Glutamatergic neuron (in vitro differentiated cells): ENCODE measurements at regions not wholly inside any gene's neighbourhood (a gene's known extent, or its start where the extent isn't known, plus 50 kb on each side); places are given as distances from the start of the nearest gene placed in this dataset.

Source experiments
- DNase-seq: peaks from one replicate; pipeline ENCODE4 v3.0.0; 2022
- H3K27ac Mint-ChIP-seq: one replicate; pipeline ENCODE4 v1.8.0; 2020; ENCODE audit warnings: mild to moderate bottlenecking, mixed read lengths, inconsistent platforms; ENCODE audit not compliant: unreplicated experiment
- H3K27me3 Mint-ChIP-seq: one replicate; pipeline ENCODE4 v1.8.0; 2020; ENCODE audit warnings: mild to moderate bottlenecking, moderate library complexity, mixed read lengths, inconsistent platforms; ENCODE audit not compliant: unreplicated experiment
- H3K36me3 Mint-ChIP-seq: one replicate; pipeline ENCODE4 v1.8.0; 2020; ENCODE audit warnings: mild to moderate bottlenecking, mixed read lengths, inconsistent platforms; ENCODE audit not compliant: unreplicated experiment
- H3K4me1 Mint-ChIP-seq: one replicate; pipeline ENCODE4 v1.8.0; 2020; ENCODE audit warnings: mild to moderate bottlenecking, low read depth, mixed read lengths, inconsistent platforms; ENCODE audit not compliant: unreplicated experiment
- H3K4me3 Mint-ChIP-seq: one replicate; pipeline ENCODE4 v1.8.0; 2020; ENCODE audit warnings: mild to moderate bottlenecking, mixed read lengths, inconsistent platforms; ENCODE audit not compliant: unreplicated experiment
- H3K9me3 Mint-ChIP-seq: one replicate; pipeline ENCODE4 v1.8.0; 2020; ENCODE audit warnings: mild to moderate bottlenecking, moderate library complexity, mixed read lengths, inconsistent platforms; ENCODE audit not compliant: unreplicated experiment
- CTCF ChIP-seq: fragments of 200-600 bp; sonication (generic); IDR thresholded peaks from one replicate; pipeline ENCODE4 v1.5.0; 2021; ENCODE audit not compliant: partially characterized antibody, unreplicated experiment

DNA sequence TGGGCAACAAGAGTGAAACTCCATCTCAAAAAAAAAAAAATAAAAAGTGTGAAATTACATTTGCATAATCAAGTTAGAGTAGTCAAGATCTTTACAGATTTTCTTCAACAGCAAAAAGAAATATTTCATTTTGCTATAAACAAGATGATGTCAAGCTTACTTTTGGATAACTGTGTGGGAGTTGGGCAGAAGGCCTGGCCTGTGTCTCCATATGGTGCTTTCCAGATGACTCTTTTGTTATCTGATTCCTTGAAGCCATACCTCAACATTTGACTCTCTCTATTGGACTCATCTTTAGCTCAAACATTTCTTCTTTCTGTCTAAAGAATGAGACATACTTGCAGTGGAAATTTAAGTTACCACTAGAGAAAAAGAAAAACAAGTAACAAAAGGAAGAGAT, 246.8 kb downstream of the MSX2 start:
- H3K36me3 Mint-ChIP-seq: peaks cover 22% of the 10 kb centered on the region

GRCh38 chr5:174970502-174970901, 246.1 kb downstream of the MSX2 start:
- peaks cover 6% of the 10 kb centered on the region for H3K4me1 Mint-ChIP-seq
- H3K27ac Mint-ChIP-seq: peak overlapping the region; percentile 4
- no peak overlapping the region for H3K4me3 Mint-ChIP-seq
- no peak for TF ChIP-seq CTCF
- DNase-seq: no peak
- peaks cover 28% of the 10 kb centered on the region for H3K36me3 Mint-ChIP-seq
- H3K27me3 Mint-ChIP-seq: no peaks in the 10 kb centered on the region
- H3K9me3 Mint-ChIP-seq: peaks cover 4% of the 10 kb centered on the region

More for the DNA sequence above, 246.8 kb downstream of the MSX2 start:
- Mint-ChIP-seq H3K27me3 (no peaks in the 10 kb centered on the region), H3K9me3 (peaks cover 4% of the 10 kb centered on the region), H3K4me3 (no peak overlapping the region), H3K4me1 (peaks cover 6% of the 10 kb centered on the region), H3K27ac (no peak overlapping the region)
- no peak for TF ChIP-seq CTCF
- DNase-seq: no peak

- TF ChIP-seq CTCF: no peak
- Mint-ChIP-seq H3K4me3 (no peak overlapping the region), H3K27ac (no peak overlapping the region), H3K36me3 (no peaks in the 10 kb centered on the region), H3K9me3 (no peaks in the 10 kb centered on the region), H3K27me3 (no peaks in the 10 kb centered on the region), H3K4me1 (no peaks in the 10 kb centered on the region)
- no peak for DNase-seq
These were observed 229.5 kb downstream of the MSX2 start for GRCh38 chr5:174953871-174954270.

GRCh38 chr5:174951151-174951780, 226.9 kb downstream of the MSX2 start:
- Mint-ChIP-seq H3K4me1 (no peaks in the 10 kb centered on the region), H3K27me3 (no peaks in the 10 kb centered on the region), H3K27ac (no peak overlapping the region), H3K4me3 (no peak overlapping the region), H3K9me3 (no peaks in the 10 kb centered on the region), H3K36me3 (no peaks in the 10 kb centered on the region)
- DNase-seq: peak; percentile 59
- TF ChIP-seq CTCF: peak; percentile 83

GRCh38 chr5:174947548-174947947, 223.2 kb downstream of the MSX2 start:
- H3K4me1 Mint-ChIP-seq: no peaks in the 10 kb centered on the region
- no peak overlapping the region for H3K4me3 Mint-ChIP-seq
- no peak for DNase-seq
- H3K27me3 Mint-ChIP-seq: peaks cover 2% of the 10 kb centered on the region
- no peak overlapping the region for H3K27ac Mint-ChIP-seq
- no peaks in the 10 kb centered on the region for H3K36me3 Mint-ChIP-seq
- H3K9me3 Mint-ChIP-seq: no peaks in the 10 kb centered on the region
- no peak for TF ChIP-seq CTCF
